Esophagus muscularis mucosa (tissue), 4 donors: ENCODE measurements at regions not wholly inside any gene's neighbourhood (a gene's known extent, or its start where the extent isn't known, plus 50 kb on each side); places are given as distances from the start of the nearest gene placed in this dataset.
"Not testable (repeated sequence)": the region's sequence is repeated elsewhere in the genome, so short reads cannot be mapped to it uniquely, and the experiment has no call there.

Experiments
- DNase-seq: peaks from one replicate; pipeline ENCODE4 v3.0.0-alpha.2; 2017; ENCODE audit errors: extremely low spot score
- H3K27ac ChIP-seq, 4 donors: fragments of 200-600 bp; sonication (generic); replicated peaks in 1 of 4; 1 replicate in 3 of 4; 2 replicates in 1 of 4; pipeline ENCODE4 v1.5.1; 2016 to 2019; ENCODE audit warnings: mild to moderate bottlenecking in 1 of 4
- H3K27me3 ChIP-seq, 4 donors: fragments of 200-600 bp; sonication (generic); one replicate each; pipeline versions ENCODE4 v1.5.1 to v1.6.0; 2016 to 2019
- H3K36me3 ChIP-seq, 4 donors: fragments of 200-600 bp; sonication (generic); one replicate each; pipeline ENCODE4 v1.5.1; 2016 to 2019
- H3K4me1 ChIP-seq, 4 donors: fragments of 200-600 bp; sonication (generic); one replicate each; pipeline ENCODE4 v1.5.1; 2016 to 2019
- H3K4me3 ChIP-seq, 4 donors: fragments of 200-600 bp; sonication (generic); 1 replicate in 2 of 4; 2 replicates in 2 of 4; pipeline ENCODE4 v1.5.1; 2016 to 2019; ENCODE audit warnings: mild to moderate bottlenecking in 4 of 4, moderate library complexity in 1 of 4
- H3K9me3 ChIP-seq, 4 donors: fragments of 200-600 bp; sonication (generic); 1 replicate in 3 of 4; 2 replicates in 1 of 4; pipeline ENCODE4 v1.5.1; 2016 to 2019
- CTCF ChIP-seq, 3 experiments: fragments of 200-600 bp in 2 of 3; fragments of 450-650 bp in 1 of 3; sonication (generic) in 2 of 3; IDR thresholded peaks; one replicate each; pipeline ENCODE4 v1.5.1; 2017 to 2019; ENCODE audit warnings: antibody characterized with exemption in 3 of 3, mild to moderate bottlenecking in 2 of 3, moderate library complexity in 1 of 3
- EP300 ChIP-seq: sonication (generic); formaldehyde crosslinking; IDR thresholded peaks from one replicate; pipeline ENCODE4 v1.6.1; 2017; ENCODE audit warnings: antibody characterized with exemption
- POLR2A ChIP-seq: fragments of 450-650 bp; IDR thresholded peaks from one replicate; pipeline ENCODE4 v1.6.1; 2017; ENCODE audit warnings: antibody characterized with exemption, moderate library complexity, mild to moderate bottlenecking, low read depth
- POLR2AphosphoS5 ChIP-seq, 2 donors: sonication (generic); formaldehyde crosslinking; IDR thresholded peaks; one replicate each; pipeline ENCODE4 v1.6.1; 2017; ENCODE audit warnings: antibody characterized with exemption in 2 of 2
- WGBS: methylation state at CpG from one replicate; pipeline ENCODE4 v1.1.5; 2018; 5-methylcytosine and 5-hydroxymethylcytosine counted together
- intact Hi-C: fragments of 100-400 bp; cut with DNase I; formaldehyde crosslinking; loops from one replicate; pipeline ENCODE4 v1.15.1; 2023

GRCh38 chr3:194945508-194945907 lies 259.8 kb downstream of the FAM43A start:
- no peaks in the 10 kb centered on the region for H3K36me3 ChIP-seq
- H3K27ac ChIP-seq = no peak overlapping the region
- H3K9me3 ChIP-seq = peaks cover 0 to 9% (median 0%) of the 10 kb centered on the region in 4 donors
- WGBS = 70% methylated on average over 13 of the region's 13 CpGs
- TF ChIP-seq POLR2A (no peak), POLR2AphosphoS5 (IDR thresholded peaks at IDR 0.05) (no peak), EP300 (no peak), CTCF (IDR thresholded peaks at IDR 0.05) (no peak)
- H3K4me1 ChIP-seq = peaks cover 0 to 3% (median 0%) of the 10 kb centered on the region in 4 donors
- no peak overlapping the region for H3K4me3 ChIP-seq
- intact Hi-C loops = no loop called here
- DNase-seq = no peak
- H3K27me3 ChIP-seq = no peaks in the 10 kb centered on the region

GRCh38 chr3:194946091-194946490 lies 260.4 kb downstream of the FAM43A start:
- Histone ChIP-seq H3K27ac (no peak overlapping the region), H3K4me1 (peaks cover 0 to 3% (median 0%) of the 10 kb centered on the region in 4 donors), H3K9me3 (peaks cover 0 to 9% (median 0%) of the 10 kb centered on the region in 4 donors), H3K4me3 (no peak overlapping the region), H3K27me3 (no peaks in the 10 kb centered on the region), H3K36me3 (no peaks in the 10 kb centered on the region)
- WGBS = 72% methylated on average over 9 of the region's 9 CpGs
- TF ChIP-seq CTCF (IDR thresholded peaks at IDR 0.05) (no peak), POLR2AphosphoS5 (IDR thresholded peaks at IDR 0.05) (no peak), EP300 (no peak), POLR2A (no peak)
- DNase-seq = no peak
- intact Hi-C loops = no loop called here

- Histone ChIP-seq H3K9me3 (peaks cover 0 to 9% (median 0%) of the 10 kb centered on the region in 4 donors), H3K36me3 (no peaks in the 10 kb centered on the region), H3K27me3 (no peaks in the 10 kb centered on the region), H3K4me1 (peaks cover 5 to 25% (median 22%) of the 10 kb centered on the region in 4 donors), H3K4me3 (no peak overlapping the region), H3K27ac (no peak overlapping the region)
- 69% methylated on average over 3 of the region's 3 CpGs for WGBS
- TF ChIP-seq CTCF (IDR thresholded peaks at IDR 0.05) (no peak), POLR2AphosphoS5 (IDR thresholded peaks at IDR 0.05) (no peak), EP300 (no peak), POLR2A (no peak)
- intact Hi-C loops = no loop called here
- no peak for DNase-seq
Observed at GRCh38 chr3:194949592-194949991, 263.9 kb downstream of the FAM43A start.

GRCh38 chr3:194950906-194951628 lies 265.4 kb downstream of the FAM43A start:
- H3K27me3 ChIP-seq = no peaks in the 10 kb centered on the region
- H3K36me3 ChIP-seq = no peaks in the 10 kb centered on the region
- whole genome bisulfite sequencing = 86% methylated on average over 18 of the region's 18 CpGs
- no peak overlapping the region for H3K4me3 ChIP-seq
- H3K4me1 ChIP-seq = peaks cover 5 to 23% (median 21%) of the 10 kb centered on the region in 4 donors
- intact Hi-C loops = no loop called here
- no peak overlapping the region for H3K27ac ChIP-seq
- DNase-seq = no peak
- peaks cover 0 to 9% (median 0%) of the 10 kb centered on the region in 4 donors for H3K9me3 ChIP-seq
- TF ChIP-seq POLR2AphosphoS5 (IDR thresholded peaks at IDR 0.05) = no peak
- no peak for TF ChIP-seq POLR2A
- TF ChIP-seq CTCF (IDR thresholded peaks at IDR 0.05) = no peak
- TF ChIP-seq EP300 = no peak

GRCh38 chr3:194951629-194951920 lies 265.9 kb downstream of the FAM43A start:
- intact Hi-C loops, H3K36me3 ChIP-seq, H3K9me3 ChIP-seq, DNase-seq, H3K4me3 ChIP-seq, H3K27ac ChIP-seq, H3K27me3 ChIP-seq: not testable (repeated sequence)
- WGBS = 92% methylated on average over 9 of the region's 9 CpGs
- H3K4me1 ChIP-seq = peaks cover 5 to 23% (median 21%) of the 10 kb centered on the region in 4 donors
